Smooth muscle cell (in vitro differentiated cells): ENCODE measurements at regions not wholly inside any gene's neighbourhood (a gene's known extent, or its start where the extent isn't known, plus 50 kb on each side); places are given as distances from the start of the nearest gene placed in this dataset.

ENCODE experiments used
- DNase-seq: peaks from one replicate; lab custom pipeline; 2025; ENCODE audit not compliant: unreplicated experiment; lab: John Stamatoyannopoulos, UW
- H2AFZ ChIP-seq: fragments of 200-600 bp; sonication (generic); 2 replicates; pipeline ENCODE4 v1.6.0; 2016; ENCODE audit warnings: antibody characterized with exemption, low read depth, mild to moderate bottlenecking
- H3F3A ChIP-seq: fragments of 200-600 bp; sonication (generic); 2 replicates; pipeline ENCODE4 v1.6.0; 2017; ENCODE audit warnings: antibody characterized with exemption, low read depth
- H3K27ac ChIP-seq: fragments of 200-600 bp; sonication (generic); 2 replicates; pipeline ENCODE4 v1.5.1; 2016; ENCODE audit warnings: low read depth, mild to moderate bottlenecking
- H3K27me3 ChIP-seq: fragments of 200-600 bp; sonication (generic); 2 replicates; pipeline ENCODE4 v1.6.1; 2016; ENCODE audit warnings: low read depth, mild to moderate bottlenecking
- H3K36me3 ChIP-seq: fragments of 200-600 bp; sonication (generic); 2 replicates; pipeline ENCODE4 v1.5.1; 2016; ENCODE audit warnings: low read depth
- H3K4me1 ChIP-seq: fragments of 200-600 bp; sonication (generic); 2 replicates; pipeline ENCODE4 v1.5.1; 2016; ENCODE audit warnings: low read depth
- H3K4me2 ChIP-seq: fragments of 200-600 bp; sonication (generic); 2 replicates; pipeline ENCODE4 v1.6.0; 2016; ENCODE audit warnings: mild to moderate bottlenecking
- H3K4me3 ChIP-seq: fragments of 200-600 bp; sonication (generic); 2 replicates; pipeline ENCODE4 v1.5.1; 2016; ENCODE audit warnings: mild to moderate bottlenecking
- H3K79me2 ChIP-seq: fragments of 200-600 bp; sonication (generic); 2 replicates; pipeline ENCODE4 v1.6.0; 2016; ENCODE audit warnings: low read depth, mild to moderate bottlenecking
- H3K9ac ChIP-seq: fragments of 200-600 bp; sonication (generic); 2 replicates; pipeline ENCODE4 v1.6.0; 2016; ENCODE audit warnings: low read depth
- H3K9me3 ChIP-seq: fragments of 200-600 bp; sonication (generic); replicated peaks from 2 replicates; pipeline ENCODE4 v1.5.1; 2016; ENCODE audit warnings: low read depth
- H4K20me1 ChIP-seq: fragments of 200-600 bp; sonication (generic); 2 replicates; pipeline ENCODE4 v1.6.0; 2016; ENCODE audit warnings: low read depth
- CTCF ChIP-seq: fragments of 200-600 bp; sonication (generic); IDR thresholded peaks from 2 replicates; pipeline ENCODE4 v1.5.1; 2017; ENCODE audit warnings: borderline replicate concordance, mild to moderate bottlenecking, antibody characterized with exemption; ENCODE audit not compliant: insufficient read depth, poor library complexity, severe bottlenecking
- WGBS: methylation state at CpG from one replicate; pipeline ENCODE4 v1.1.7; 2016; ENCODE audit warnings: low lambda C conversion rate; 5-methylcytosine and 5-hydroxymethylcytosine counted together

DNA sequence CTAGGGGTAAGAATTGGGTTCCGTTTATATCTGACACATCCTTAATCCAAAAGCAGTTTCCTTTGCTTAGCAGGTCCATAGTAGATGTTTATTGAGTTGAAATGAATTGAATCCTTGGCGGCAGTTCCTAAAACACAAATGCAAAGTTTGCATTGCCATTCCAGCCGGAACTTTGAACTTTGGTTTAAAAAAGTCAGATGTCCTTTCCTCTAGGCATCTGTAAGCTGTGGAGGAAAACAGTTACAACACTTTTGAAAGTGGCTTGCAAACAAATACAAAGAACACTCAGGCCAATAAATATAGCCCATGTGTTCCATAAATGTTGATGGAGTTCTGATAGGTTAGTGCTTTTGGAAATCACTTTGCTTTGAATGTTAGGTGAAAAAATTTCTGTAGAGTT is 374.7 kb upstream of the RARB start:
- no peak for DNase-seq
- H3K79me2 ChIP-seq = no peaks in the 10 kb centered on the region
- no peak overlapping the region for H3K27ac ChIP-seq
- H3K4me1 ChIP-seq = no peaks in the 10 kb centered on the region
- no peaks in the 10 kb centered on the region for H3F3A ChIP-seq
- H3K9ac ChIP-seq = no peak overlapping the region
- H3K27me3 ChIP-seq = no peaks in the 10 kb centered on the region
- no peaks in the 10 kb centered on the region for H4K20me1 ChIP-seq
- no peak for TF ChIP-seq CTCF
- no peak overlapping the region for H2AFZ ChIP-seq
- H3K4me3 ChIP-seq = no peak overlapping the region
- no peaks in the 10 kb centered on the region for H3K9me3 ChIP-seq
- H3K36me3 ChIP-seq = no peaks in the 10 kb centered on the region
- 96% methylated on average over 3 of the region's 3 CpGs for WGBS
- H3K4me2 ChIP-seq = no peak overlapping the region

GRCh38 chr3:25056036-25056755 is 371.9 kb upstream of the RARB start:
- H3K9ac ChIP-seq = no peak overlapping the region
- no peak overlapping the region for H3K4me2 ChIP-seq
- H4K20me1 ChIP-seq = no peaks in the 10 kb centered on the region
- no peaks in the 10 kb centered on the region for H3K27me3 ChIP-seq
- H3K4me1 ChIP-seq = no peaks in the 10 kb centered on the region
- H2AFZ ChIP-seq = no peak overlapping the region
- no peaks in the 10 kb centered on the region for H3K79me2 ChIP-seq
- 92% methylated on average over 1 of the region's 1 CpG for WGBS
- no peaks in the 10 kb centered on the region for H3F3A ChIP-seq
- no peak for DNase-seq
- H3K9me3 ChIP-seq = no peaks in the 10 kb centered on the region
- no peak overlapping the region for H3K4me3 ChIP-seq
- H3K27ac ChIP-seq = no peak overlapping the region
- no peaks in the 10 kb centered on the region for H3K36me3 ChIP-seq
- TF ChIP-seq CTCF = no peak

- Histone ChIP-seq H2AFZ (no peak overlapping the region), H3K4me3 (no peak overlapping the region), H3K27ac (no peak overlapping the region), H3K4me1 (no peaks in the 10 kb centered on the region), H4K20me1 (no peaks in the 10 kb centered on the region), H3K27me3 (no peaks in the 10 kb centered on the region), H3K36me3 (no peaks in the 10 kb centered on the region), H3K79me2 (no peaks in the 10 kb centered on the region), H3F3A (no peaks in the 10 kb centered on the region), H3K4me2 (no peak overlapping the region), H3K9ac (no peak overlapping the region), H3K9me3 (no peaks in the 10 kb centered on the region)
- no peak for DNase-seq
- WGBS = 84% methylated on average over 3 of the region's 3 CpGs
- no peak for TF ChIP-seq CTCF
Measured at GRCh38 chr3:25056803-25057351, 371.2 kb upstream of the RARB start.

- 86% methylated on average over 1 of the region's 1 CpG for WGBS
- H3K27me3 ChIP-seq = no peaks in the 10 kb centered on the region
- no peak for DNase-seq
- no peak overlapping the region for H2AFZ ChIP-seq
- H3K79me2 ChIP-seq = no peaks in the 10 kb centered on the region
- no peaks in the 10 kb centered on the region for H4K20me1 ChIP-seq
- no peak overlapping the region for H3K27ac ChIP-seq
- no peak for TF ChIP-seq CTCF
- no peak overlapping the region for H3K4me2 ChIP-seq
- no peaks in the 10 kb centered on the region for H3F3A ChIP-seq
- no peak overlapping the region for H3K4me3 ChIP-seq
- H3K9me3 ChIP-seq = no peaks in the 10 kb centered on the region
- no peaks in the 10 kb centered on the region for H3K4me1 ChIP-seq
- H3K36me3 ChIP-seq = no peaks in the 10 kb centered on the region
- H3K9ac ChIP-seq = no peak overlapping the region
Measured at GRCh38 chr3:25057379-25057778, 370.7 kb upstream of the RARB start.
